MM.1S (cell line): ENCODE measurements at regions not wholly inside any gene's neighbourhood (a gene's known extent, or its start where the extent isn't known, plus 50 kb on each side); places are given as distances from the start of the nearest gene placed in this dataset.

ENCODE experiments used
- DNase-seq: peaks from one replicate; pipeline ENCODE4 v3.0.0-alpha.2; 2015
- H2AFZ ChIP-seq: fragments of 300-600 bp; sonication (generic); 2 replicates; pipeline ENCODE4 v1.6.0; 2016; ENCODE audit warnings: antibody characterized with exemption, low read length
- H3F3A ChIP-seq: fragments of 300-600 bp; sonication (generic); 2 replicates; pipeline ENCODE4 v1.6.1; 2016; ENCODE audit warnings: mild to moderate bottlenecking, antibody characterized with exemption, low read length, moderate library complexity, mixed read lengths; ENCODE audit not compliant: insufficient read depth
- H3K27ac ChIP-seq: fragments of 300-600 bp; sonication (generic); 2 replicates; pipeline ENCODE4 v1.5.1; 2016; ENCODE audit warnings: mild to moderate bottlenecking, low read length
- H3K27me3 ChIP-seq: fragments of 300-600 bp; sonication (generic); replicated peaks from 2 replicates; pipeline ENCODE4 v1.6.0; 2016; ENCODE audit warnings: low read length; ENCODE audit not compliant: insufficient read depth
- H3K36me3 ChIP-seq: fragments of 300-600 bp; sonication (generic); replicated peaks from 2 replicates; pipeline ENCODE4 v1.6.1; 2016; ENCODE audit warnings: mild to moderate bottlenecking, low read length, mixed read lengths; ENCODE audit not compliant: insufficient read depth
- H3K4me1 ChIP-seq: fragments of 300-600 bp; sonication (generic); 2 replicates; pipeline ENCODE4 v1.6.1; 2016; ENCODE audit warnings: low read length, mixed read lengths
- H3K4me2 ChIP-seq: fragments of 300-600 bp; sonication (generic); 2 replicates; pipeline ENCODE4 v1.6.0; 2016; ENCODE audit warnings: low read depth, low read length
- H3K4me3 ChIP-seq: fragments of 300-600 bp; sonication (generic); 2 replicates; pipeline ENCODE4 v1.5.1; 2016; ENCODE audit warnings: low read length, mixed read lengths
- H3K79me2 ChIP-seq: fragments of 300-600 bp; sonication (generic); 2 replicates; pipeline ENCODE4 v1.6.1; 2016; ENCODE audit warnings: mixed run types, low read length, mixed read lengths
- H3K9ac ChIP-seq: fragments of 300-600 bp; sonication (generic); 2 replicates; pipeline ENCODE4 v1.6.1; 2016; ENCODE audit warnings: low read length, mixed read lengths
- H3K9me2 ChIP-seq: fragments of 300-600 bp; sonication (generic); replicated peaks from 2 replicates; pipeline ENCODE4 v1.6.1; 2016; ENCODE audit warnings: mild to moderate bottlenecking, low read length, mixed read lengths; ENCODE audit not compliant: insufficient read depth
- H3K9me3 ChIP-seq: fragments of 300-600 bp; sonication (generic); replicated peaks from 2 replicates; pipeline ENCODE4 v1.6.1; 2016; ENCODE audit warnings: mild to moderate bottlenecking, low read length, mixed read lengths; ENCODE audit not compliant: insufficient read depth
- H4K20me1 ChIP-seq: fragments of 300-600 bp; sonication (generic); 2 replicates; pipeline ENCODE4 v1.6.1; 2016; ENCODE audit warnings: mild to moderate bottlenecking, low read length, moderate library complexity, mixed read lengths; ENCODE audit not compliant: insufficient read depth
- EZH2 ChIP-seq: fragments of 300-600 bp; sonication (generic); optimal IDR thresholded peaks from 2 replicates; pipeline ENCODE3; 2017; ENCODE audit warnings: low read depth, mild to moderate bottlenecking, antibody characterized with exemption, low read length, mixed read lengths
- EZH2phosphoT487 ChIP-seq: fragments of 300-600 bp; sonication (generic); IDR thresholded peaks from 2 replicates; pipeline ENCODE4 v1.6.1; 2018; ENCODE audit warnings: antibody characterized with exemption, low read length
- TF ChIP-seq, protein P1 (sequence below): fragments of 300-600 bp; sonication (generic); IDR thresholded peaks from 2 replicates; pipeline ENCODE4 v1.5.1; 2016; ENCODE audit warnings: antibody characterized with exemption, low read length, mixed read lengths

DNA sequence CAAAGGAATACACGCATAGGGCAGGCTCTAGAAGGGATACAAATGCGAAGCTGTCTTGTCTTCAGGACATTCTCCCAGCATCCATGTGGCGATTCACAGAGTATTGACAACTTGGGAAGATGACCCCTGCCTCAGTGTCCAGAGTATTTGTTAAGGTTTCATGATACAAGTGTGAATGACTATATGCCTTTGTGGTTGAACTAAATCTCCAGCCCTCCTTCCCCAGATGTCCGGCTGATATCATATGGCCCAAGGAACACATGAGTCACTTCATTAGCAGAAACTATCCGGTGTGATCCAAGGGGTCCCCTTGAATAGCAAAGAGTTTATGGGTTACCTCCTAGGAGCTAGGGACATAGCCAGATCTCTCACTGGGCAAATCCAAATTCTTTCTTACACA is 151.0 kb downstream of the INSIG2 start:
- Histone ChIP-seq H3F3A (no peaks in the 10 kb centered on the region), H4K20me1 (no peaks in the 10 kb centered on the region), H3K4me1 (no peaks in the 10 kb centered on the region), H3K9me3 (no peaks in the 10 kb centered on the region), H3K9me2 (no peaks in the 10 kb centered on the region), H3K79me2 (no peaks in the 10 kb centered on the region), H3K4me2 (no peak overlapping the region), H2AFZ (no peak overlapping the region), H3K27ac (no peak overlapping the region), H3K27me3 (no peaks in the 10 kb centered on the region), H3K36me3 (no peaks in the 10 kb centered on the region), H3K4me3 (no peak overlapping the region), H3K9ac (no peak overlapping the region)
- TF ChIP-seq EZH2phosphoT487, result no peak
- TF ChIP-seq EZH2, result no peak
- TF ChIP-seq, protein P1, sequence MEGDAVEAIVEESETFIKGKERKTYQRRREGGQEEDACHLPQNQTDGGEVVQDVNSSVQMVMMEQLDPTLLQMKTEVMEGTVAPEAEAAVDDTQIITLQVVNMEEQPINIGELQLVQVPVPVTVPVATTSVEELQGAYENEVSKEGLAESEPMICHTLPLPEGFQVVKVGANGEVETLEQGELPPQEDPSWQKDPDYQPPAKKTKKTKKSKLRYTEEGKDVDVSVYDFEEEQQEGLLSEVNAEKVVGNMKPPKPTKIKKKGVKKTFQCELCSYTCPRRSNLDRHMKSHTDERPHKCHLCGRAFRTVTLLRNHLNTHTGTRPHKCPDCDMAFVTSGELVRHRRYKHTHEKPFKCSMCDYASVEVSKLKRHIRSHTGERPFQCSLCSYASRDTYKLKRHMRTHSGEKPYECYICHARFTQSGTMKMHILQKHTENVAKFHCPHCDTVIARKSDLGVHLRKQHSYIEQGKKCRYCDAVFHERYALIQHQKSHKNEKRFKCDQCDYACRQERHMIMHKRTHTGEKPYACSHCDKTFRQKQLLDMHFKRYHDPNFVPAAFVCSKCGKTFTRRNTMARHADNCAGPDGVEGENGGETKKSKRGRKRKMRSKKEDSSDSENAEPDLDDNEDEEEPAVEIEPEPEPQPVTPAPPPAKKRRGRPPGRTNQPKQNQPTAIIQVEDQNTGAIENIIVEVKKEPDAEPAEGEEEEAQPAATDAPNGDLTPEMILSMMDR, result no peak
- DNase-seq, result no peak

DNA sequence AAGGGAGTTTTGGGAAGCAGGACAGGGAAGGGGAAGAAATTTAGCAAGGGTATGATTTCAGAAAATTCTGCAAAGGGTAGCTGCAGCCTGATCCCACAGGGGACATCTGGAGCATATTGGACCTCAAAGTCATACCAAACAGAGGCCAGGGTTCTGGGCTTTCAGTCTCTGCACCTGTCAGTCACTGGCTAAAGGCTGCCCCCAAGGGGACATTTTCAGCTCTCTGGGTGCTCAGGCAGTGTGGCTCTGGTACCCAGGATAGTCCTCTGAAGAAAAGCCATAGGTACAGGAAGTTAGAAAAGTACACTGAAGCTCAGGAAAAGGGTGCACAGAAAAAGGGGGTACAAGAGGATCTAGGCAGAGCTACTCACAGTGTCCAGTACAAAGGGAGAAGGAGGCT is 149.2 kb downstream of the INSIG2 start:
- Histone ChIP-seq H3K4me2 (no peak overlapping the region), H3K27me3 (no peaks in the 10 kb centered on the region), H3K36me3 (no peaks in the 10 kb centered on the region), H4K20me1 (no peaks in the 10 kb centered on the region), H3K4me3 (no peak overlapping the region), H3K79me2 (no peaks in the 10 kb centered on the region), H3K9me3 (no peaks in the 10 kb centered on the region), H3F3A (no peaks in the 10 kb centered on the region), H2AFZ (no peak overlapping the region), H3K9me2 (no peaks in the 10 kb centered on the region), H3K4me1 (no peaks in the 10 kb centered on the region), H3K27ac (no peak overlapping the region), H3K9ac (no peak overlapping the region)
- DNase-seq, result no peak
- TF ChIP-seq, protein P1, result no peak
- TF ChIP-seq EZH2phosphoT487 (no peak), EZH2 (no peak)

DNA sequence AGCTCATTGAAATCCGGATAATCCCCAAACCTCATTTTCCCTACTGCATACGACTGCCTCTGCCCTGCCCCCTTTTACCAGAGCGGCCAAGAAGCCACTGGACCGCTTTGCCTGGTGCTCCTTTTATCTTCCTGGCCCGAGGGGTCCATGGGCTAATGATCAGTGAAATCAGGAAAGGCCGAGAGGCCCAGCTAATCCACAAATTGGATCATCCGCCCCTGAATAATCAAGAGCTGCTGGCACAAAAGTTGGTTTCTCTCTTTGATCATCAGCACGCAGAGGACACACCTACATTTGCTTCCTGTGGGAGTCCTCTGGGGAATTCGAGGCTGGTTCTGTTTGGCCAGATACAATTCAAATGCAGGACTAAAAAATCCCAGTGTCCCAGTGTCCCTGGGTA is 144.5 kb downstream of the INSIG2 start:
- no peak overlapping the region for H3K4me2 ChIP-seq
- DNase-seq, result no peak
- H4K20me1 ChIP-seq, result no peaks in the 10 kb centered on the region
- TF ChIP-seq EZH2phosphoT487, result no peak
- TF ChIP-seq, protein P1, result no peak
- no peak for TF ChIP-seq EZH2
- H3K4me1 ChIP-seq, result no peaks in the 10 kb centered on the region
- H3K9ac ChIP-seq, result no peak overlapping the region
- H3K4me3 ChIP-seq, result no peak overlapping the region
- H3K27ac ChIP-seq, result no peak overlapping the region
- H3K79me2 ChIP-seq, result no peaks in the 10 kb centered on the region
- no peaks in the 10 kb centered on the region for H3K27me3 ChIP-seq
- H3K9me2 ChIP-seq, result no peaks in the 10 kb centered on the region
- H3K36me3 ChIP-seq, result no peaks in the 10 kb centered on the region
- no peaks in the 10 kb centered on the region for H3K9me3 ChIP-seq
- no peaks in the 10 kb centered on the region for H3F3A ChIP-seq
- no peak overlapping the region for H2AFZ ChIP-seq

DNA sequence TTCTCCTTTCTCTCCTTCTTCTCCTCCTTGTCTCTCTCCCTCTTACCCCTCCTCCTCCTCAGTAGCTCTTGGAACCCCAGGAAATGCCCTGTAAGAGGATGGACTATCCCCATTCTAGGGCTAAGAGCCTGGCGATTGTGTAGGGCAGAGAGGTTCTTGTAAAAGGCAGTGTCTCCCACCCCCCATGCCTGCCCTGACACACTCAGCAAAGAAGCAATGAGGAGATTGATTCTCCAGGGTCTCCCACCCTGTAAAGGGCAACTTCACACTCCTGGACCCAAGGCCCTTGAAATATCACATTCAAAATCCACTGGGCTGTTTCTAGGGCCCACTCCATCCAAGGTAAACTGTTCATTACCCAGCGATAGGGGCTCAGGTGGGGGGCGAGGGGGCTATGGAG is 144.1 kb downstream of the INSIG2 start:
- no peaks in the 10 kb centered on the region for H3K4me1 ChIP-seq
- no peak overlapping the region for H3K9ac ChIP-seq
- H3K27ac ChIP-seq, result no peak overlapping the region
- no peaks in the 10 kb centered on the region for H3K27me3 ChIP-seq
- H2AFZ ChIP-seq, result no peak overlapping the region
- H3K9me2 ChIP-seq, result no peaks in the 10 kb centered on the region
- H3K4me2 ChIP-seq, result no peak overlapping the region
- no peaks in the 10 kb centered on the region for H3F3A ChIP-seq
- no peaks in the 10 kb centered on the region for H3K9me3 ChIP-seq
- no peaks in the 10 kb centered on the region for H3K36me3 ChIP-seq
- no peaks in the 10 kb centered on the region for H4K20me1 ChIP-seq
- no peak overlapping the region for H3K4me3 ChIP-seq
- TF ChIP-seq EZH2, result no peak
- TF ChIP-seq, protein P1, result no peak
- TF ChIP-seq EZH2phosphoT487, result no peak
- DNase-seq, result no peak
- no peaks in the 10 kb centered on the region for H3K79me2 ChIP-seq
